NAMALWA (cell line): ENCODE measurements at regions not wholly inside any gene's neighbourhood (a gene's known extent, or its start where the extent isn't known, plus 50 kb on each side); places are given as distances from the start of the nearest gene placed in this dataset.

Experiments used
- DNase-seq: peaks from one replicate; pipeline ENCODE4 v3.0.0-alpha.2; 2015; ENCODE audit warnings: low spot score

GRCh38 chr14:71675126-71675899 lies 256.9 kb upstream of the RGS6 start:
- DNase-seq: no peak

- no peak for DNase-seq
These were observed 256.3 kb upstream of the RGS6 start for GRCh38 chr14:71675900-71676287.

- DNase-seq: no peak
These were observed 251.4 kb upstream of the RGS6 start for GRCh38 chr14:71680736-71681387.

- DNase-seq: no peak
These were observed 249.9 kb upstream of the RGS6 start for GRCh38 chr14:71682337-71682736.

- DNase-seq: no peak
These were observed 247.9 kb upstream of the RGS6 start for GRCh38 chr14:71684323-71684722.

GRCh38 chr14:71686677-71687076 lies 245.6 kb upstream of the RGS6 start:
- DNase-seq: no peak

GRCh38 chr14:71687166-71687831 lies 244.9 kb upstream of the RGS6 start:
- DNase-seq: no peak

GRCh38 chr14:71688576-71688975 lies 243.7 kb upstream of the RGS6 start:
- no peak for DNase-seq

GRCh38 chr14:71690478-71690877 lies 241.8 kb upstream of the RGS6 start:
- no peak for DNase-seq

GRCh38 chr14:71692496-71692895 lies 239.7 kb upstream of the RGS6 start:
- no peak for DNase-seq

- DNase-seq: no peak
These were observed 238.8 kb upstream of the RGS6 start for GRCh38 chr14:71693381-71693780.

GRCh38 chr14:71694591-71695530 lies 237.4 kb upstream of the RGS6 start:
- DNase-seq: no peak

GRCh38 chr14:71695611-71696350 lies 236.4 kb upstream of the RGS6 start:
- DNase-seq: no peak

- DNase-seq: no peak
These were observed 234.2 kb upstream of the RGS6 start for GRCh38 chr14:71698027-71698426.

- DNase-seq: no peak
These were observed 233.6 kb upstream of the RGS6 start for GRCh38 chr14:71698673-71699072.

- DNase-seq: no peak
These were observed 230.2 kb upstream of the RGS6 start for GRCh38 chr14:71701990-71702389.

GRCh38 chr14:71702786-71703185 lies 229.4 kb upstream of the RGS6 start:
- no peak for DNase-seq

- no peak for DNase-seq
These were observed 228.8 kb upstream of the RGS6 start for GRCh38 chr14:71703477-71703876.

- no peak for DNase-seq
These were observed 228.0 kb upstream of the RGS6 start for GRCh38 chr14:71704210-71704609.

GRCh38 chr14:71705460-71705859 lies 226.8 kb upstream of the RGS6 start:
- DNase-seq: no peak

- no peak for DNase-seq
These were observed 223.2 kb upstream of the RGS6 start for GRCh38 chr14:71709076-71709475.
